GF-D8 (cell line): ENCODE measurements at regions not wholly inside any gene's neighbourhood (a gene's known extent, or its start where the extent isn't known, plus 50 kb on each side); places are given as distances from the start of the nearest gene placed in this dataset.

Experiments used
- DNase-seq: peaks from one replicate; lab custom pipeline; 2025; lab: John Stamatoyannopoulos, UW

DNA sequence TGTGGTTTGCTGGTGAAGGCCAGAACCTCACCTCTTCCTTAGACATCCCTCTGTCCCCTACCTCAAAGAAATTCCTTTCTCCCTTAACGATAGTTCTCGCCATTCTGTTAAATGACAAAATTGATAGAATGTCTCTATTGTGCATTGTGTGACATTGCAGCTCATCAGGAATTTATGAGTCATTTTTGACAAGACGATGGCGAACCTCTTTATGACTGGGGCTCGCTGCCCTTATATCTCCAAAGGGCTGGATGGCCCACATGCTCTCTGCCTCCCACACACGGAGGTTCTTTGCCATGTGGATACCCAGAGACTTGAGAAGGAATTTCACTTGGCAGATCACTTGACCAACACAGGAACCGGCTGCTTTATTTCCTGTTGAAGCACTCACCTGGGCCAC lies 66.8 kb upstream of the RPS6KA2 start:
- no peak for DNase-seq

DNA sequence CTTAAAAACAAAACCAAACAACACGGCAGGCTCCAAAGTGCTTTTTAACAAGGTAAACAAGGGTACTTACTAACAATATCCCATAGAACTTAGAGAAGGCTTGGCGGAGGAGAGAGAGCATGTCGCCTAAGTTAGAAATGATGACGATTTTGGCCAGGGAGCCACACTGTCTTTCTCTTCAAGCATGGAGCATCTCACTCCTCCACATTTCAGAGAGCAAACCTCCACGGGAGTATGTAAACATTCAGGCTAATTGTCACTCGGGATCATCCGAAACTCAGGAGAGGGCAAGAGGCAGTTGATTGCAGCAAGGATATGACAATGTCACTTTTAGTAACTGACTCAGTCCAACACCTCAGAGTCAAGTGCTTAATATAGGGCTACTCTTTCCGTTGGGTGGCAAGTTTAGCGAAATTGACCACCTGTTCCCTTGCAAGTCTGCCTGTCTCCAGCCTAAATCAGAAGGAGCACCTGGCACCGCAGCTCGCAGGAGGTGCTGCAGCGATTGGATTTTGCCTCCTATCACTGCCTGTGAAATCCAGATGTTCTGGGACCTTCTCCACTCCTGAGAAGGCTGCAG lies 65.8 kb upstream of the RPS6KA2 start:
- no peak for DNase-seq

DNA sequence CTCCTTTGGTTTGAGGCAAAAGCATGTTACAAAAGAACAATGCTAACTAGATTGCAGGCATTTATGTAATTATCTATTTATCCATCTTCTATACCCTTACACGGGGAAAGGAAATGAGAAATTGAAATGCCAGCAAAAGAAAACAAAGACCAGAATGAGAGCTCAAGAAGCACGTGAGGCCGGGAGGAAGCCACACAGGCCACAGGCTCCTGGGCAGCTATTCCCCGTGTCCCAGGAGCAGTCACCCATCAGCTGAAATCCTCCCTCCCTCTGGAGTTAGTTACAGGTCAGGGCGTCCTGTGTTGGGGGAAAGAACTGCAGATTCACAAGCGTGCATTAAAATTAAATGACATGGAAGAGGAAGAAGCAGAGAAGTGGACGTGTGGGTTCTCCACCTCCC lies 64.7 kb upstream of the RPS6KA2 start:
- no peak for DNase-seq

DNA sequence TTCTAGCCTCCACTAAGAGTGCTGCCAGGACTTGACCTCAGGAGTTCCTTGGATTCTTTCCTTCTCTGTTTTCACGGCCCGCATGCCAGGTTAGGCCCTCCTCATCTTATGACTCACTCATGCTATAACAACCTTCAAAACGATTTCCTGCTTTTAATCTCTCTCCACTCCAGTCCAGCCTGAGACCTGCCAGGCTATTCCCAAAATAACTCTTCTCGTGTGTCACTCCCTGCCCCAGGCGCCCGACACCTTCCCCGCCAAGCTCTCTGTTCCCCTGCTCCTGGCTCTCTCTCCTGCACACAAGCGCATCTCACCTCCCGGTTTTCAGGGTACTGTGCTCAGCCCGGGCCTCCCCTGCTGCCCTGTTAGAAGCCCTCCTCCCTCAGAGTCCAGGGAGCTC lies 64.1 kb upstream of the RPS6KA2 start:
- DNase-seq = no peak

DNA sequence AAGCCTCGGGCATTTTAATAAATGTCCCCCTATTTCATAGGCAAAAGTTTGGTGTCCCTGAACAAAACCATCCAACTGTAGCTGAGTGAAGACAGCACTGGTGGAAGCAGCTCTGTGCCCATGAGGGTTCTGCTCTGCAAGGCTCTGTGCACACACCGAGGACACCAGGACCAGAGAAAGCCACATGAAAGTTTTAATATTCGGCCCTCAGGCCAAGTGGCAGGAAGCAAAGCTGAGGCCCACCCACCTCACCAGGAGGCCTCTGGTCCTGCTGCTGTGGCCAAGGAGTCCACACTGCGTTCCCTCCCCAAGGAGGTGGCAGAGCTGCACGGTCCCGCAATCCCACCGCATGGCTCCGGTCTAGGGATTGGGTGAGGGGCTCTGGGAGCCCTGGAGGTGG lies 62.6 kb upstream of the RPS6KA2 start:
- no peak for DNase-seq

DNA sequence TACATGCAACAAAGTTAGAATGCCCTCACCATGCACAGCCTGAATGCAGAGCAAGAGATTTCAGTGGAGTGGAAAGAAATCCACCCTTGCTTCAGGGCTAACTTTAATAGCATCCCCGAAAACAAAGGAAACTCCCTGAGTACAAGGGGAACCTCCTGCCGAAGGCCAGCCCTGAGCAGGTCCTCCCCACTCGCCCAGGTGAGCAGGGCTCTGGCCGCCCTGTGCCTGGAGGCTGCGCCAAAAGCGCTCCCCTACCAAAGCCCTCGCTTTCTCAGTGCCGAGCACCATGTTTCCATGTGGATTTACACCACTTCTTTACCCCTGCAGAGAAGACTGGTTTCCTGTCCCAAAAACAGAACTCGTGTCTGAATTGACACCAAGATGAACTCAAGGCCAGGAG lies 61.9 kb upstream of the RPS6KA2 start:
- no peak for DNase-seq

DNA sequence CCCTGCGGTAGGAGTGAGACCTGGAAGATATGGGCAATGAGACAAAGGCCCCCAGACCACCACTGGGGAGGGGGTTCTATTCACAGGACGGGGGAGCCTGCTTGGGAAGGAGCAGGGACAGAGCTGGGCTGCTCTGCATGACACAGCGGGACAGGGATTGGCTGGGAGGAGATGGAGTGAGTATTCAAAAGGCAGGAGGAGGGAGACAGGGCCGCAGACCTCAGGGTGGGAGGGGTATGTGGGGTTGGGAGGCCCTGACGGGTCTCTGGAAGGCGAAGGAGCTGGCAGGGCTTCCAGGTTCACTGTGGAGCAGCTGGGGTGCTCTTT lies 60.8 kb upstream of the RPS6KA2 start:
- no peak for DNase-seq

DNA sequence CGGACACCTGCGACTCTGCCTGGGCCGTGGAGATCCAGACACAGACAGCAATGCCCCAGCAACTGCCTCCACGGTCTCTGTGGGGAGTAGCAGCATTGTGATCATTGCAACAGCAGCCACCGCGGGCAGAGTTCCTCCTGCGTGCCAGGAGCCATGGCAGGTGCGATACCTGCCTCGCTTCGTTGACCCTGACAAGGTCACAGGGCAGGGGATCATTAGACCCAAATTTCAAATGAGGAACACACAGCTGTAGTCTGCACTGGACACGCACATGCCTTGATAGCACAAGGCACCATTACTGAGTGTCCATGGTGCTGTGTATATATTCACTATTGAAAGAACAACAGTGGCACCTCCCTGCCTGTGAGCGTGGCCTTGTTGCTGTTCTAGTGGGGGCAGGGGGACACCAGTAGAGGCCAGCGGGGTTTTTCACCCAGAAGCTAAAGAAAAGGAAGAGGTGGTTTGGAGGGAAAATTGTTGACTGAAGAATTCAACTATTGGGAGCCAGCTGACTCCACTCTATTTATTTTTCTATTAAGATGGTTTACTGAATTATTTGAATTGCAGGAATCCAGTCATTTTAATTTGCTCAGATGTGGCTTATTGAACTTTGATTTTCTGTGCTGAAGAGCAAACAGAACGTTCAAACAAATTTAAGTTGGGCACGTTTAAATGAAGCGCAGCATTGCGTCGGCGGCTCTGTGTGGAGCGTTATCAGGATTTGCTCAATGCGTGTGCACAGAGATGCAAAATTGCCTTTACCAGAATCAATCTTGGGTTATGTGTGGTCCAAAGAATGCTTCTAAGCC lies 60.2 kb upstream of the RPS6KA2 start:
- no peak for DNase-seq

DNA sequence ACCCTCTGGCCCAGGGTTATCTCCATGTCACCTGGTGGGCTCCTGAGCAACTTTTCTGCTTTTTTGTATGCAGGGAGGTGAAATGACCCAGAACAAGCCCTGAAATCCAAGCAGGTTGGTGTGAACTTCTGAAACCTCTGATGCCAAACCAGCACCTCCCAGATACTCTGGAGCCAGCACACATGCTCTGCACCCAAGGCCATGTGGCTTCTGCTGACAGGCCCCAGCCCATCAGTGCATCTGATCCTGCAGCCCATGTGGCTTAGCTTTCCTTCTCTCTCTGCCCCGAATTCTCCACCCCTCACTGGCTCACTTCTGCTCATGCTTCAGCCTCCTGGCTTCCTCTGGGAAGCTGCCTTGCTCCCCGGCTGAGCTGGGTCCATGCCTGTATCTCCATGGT lies 59.3 kb upstream of the RPS6KA2 start:
- no peak for DNase-seq

DNA sequence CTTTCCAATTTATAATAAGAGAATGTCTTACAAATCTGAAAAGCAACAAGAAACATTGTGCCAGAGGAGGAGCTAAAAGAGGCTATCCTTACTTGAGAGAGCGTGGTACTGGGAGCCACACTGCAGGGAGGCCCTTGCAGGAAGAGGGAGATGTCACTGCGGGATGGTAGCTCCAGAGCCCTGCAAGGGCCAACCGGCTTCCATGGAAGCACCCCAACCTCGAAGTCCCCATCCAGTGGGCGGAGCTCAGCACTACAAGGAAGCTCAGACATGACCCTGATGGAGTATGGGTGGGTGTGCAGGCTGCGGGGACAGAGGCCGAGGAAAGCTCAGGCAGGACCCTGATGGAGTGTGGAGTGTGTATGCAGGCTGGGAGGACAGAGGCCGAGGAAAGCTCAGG lies 57.8 kb upstream of the RPS6KA2 start:
- DNase-seq = no peak

DNA sequence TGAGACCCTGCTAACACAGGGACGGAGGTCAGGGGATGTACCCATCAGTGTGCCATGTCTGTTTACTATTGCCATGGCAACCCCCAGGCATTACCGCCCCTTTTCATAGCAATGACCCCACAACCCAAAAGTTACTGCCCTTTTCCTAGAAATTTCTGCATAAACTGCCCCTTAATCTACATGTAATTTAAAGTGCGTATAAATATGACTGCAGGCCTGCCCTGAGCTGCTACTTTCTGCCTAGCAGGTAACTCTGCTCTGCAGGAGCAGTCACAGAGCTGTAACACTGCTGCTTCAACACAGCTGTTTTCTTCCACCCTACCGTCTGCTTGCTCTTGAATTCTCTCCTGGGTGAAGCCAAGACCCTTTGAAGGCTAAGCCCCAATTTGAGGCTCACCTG lies 57.1 kb upstream of the RPS6KA2 start:
- no peak for DNase-seq

DNA sequence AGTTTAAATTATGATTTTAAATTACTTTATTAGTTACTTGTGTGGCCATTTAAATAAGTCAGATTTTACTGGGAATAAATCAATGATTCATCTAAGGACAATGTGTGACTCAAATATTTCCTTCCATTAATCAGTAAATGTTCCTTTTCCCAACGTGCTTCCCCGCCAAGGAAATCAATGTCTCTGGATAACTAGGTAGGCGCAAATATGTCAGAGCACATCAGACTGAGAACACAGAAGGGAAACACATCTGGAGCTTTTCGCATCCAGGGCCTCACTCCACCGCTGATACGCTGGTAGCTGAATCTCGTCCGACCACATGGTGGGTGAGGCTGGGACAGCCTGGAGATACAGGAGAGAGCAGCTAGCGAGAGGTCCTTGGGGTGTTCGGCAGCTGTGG lies 56.4 kb upstream of the RPS6KA2 start:
- DNase-seq = no peak

DNA sequence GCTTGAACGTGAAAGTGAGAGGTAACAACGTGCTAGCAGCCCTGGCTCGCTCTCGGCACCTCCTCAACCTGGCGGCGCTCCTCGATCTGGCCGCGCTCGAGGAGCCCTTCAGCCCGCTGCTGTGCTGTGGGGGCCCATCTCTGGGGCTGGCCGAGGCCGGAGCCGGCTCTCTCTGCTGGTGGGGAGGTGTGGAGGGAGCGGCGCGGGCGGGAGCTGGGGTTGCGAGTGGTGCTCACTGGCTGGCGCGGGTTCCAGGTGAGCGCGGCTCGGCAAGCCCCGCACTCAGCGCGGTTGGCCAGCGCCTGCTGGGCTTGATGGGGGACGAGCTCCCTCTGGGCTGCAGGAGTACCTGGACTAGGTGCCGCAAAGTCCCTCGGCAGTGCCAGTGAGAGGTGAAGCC lies 52.5 kb upstream of the RPS6KA2 start:
- DNase-seq = no peak

DNA sequence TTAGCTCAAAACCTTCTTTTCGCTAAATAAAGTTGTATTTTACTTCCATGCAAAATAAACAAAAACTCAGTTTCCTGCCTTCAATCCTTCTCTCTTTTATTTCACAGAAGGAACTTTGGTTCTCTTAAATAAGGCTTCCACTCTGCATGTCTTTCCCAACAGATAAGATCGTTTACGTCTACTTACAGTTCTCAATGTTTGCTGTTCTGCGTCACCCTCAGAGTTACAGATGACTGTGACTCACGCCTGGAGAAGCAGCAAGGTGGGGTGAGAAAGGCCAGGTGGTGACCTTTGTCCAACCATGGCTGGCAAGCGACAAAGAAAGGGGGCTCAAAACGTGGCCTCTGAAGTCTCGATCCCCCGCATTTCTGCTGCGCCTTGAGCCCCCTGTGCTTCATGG lies 51.4 kb upstream of the RPS6KA2 start:
- no peak for DNase-seq

DNA sequence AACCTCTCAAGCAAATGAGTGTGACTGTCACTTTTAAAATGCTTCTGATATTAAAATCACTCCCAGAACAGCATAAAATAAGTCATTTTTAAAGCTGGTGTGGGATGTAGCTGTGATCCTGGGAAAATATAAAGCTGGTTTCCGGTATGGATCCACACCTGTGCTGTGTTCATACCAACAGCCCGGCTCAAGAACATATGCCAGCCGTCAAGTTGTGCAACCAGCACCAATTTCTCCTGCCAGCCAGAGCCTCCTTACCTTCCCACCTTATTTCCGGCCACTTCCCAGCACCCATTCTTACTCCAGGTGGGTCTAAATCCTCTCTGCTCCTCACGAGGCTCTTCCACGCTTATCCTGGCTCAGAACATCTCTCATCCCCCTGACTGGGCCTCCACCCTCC lies 50.9 kb upstream of the RPS6KA2 start:
- no peak for DNase-seq
